Neural progenitor cell (in vitro differentiated cells): ENCODE measurements at regions not wholly inside any gene's neighbourhood (a gene's known extent, or its start where the extent isn't known, plus 50 kb on each side); places are given as distances from the start of the nearest gene placed in this dataset.

ENCODE experiments used
- CTCF ChIP-seq: fragments of 200-600 bp; sonication (generic); IDR thresholded peaks from 2 replicates; pipeline ENCODE4 v1.5.1; 2017; ENCODE audit warnings: antibody characterized with exemption, mild to moderate bottlenecking
- EZH2 ChIP-seq: fragments of 200-600 bp; sonication (generic); IDR thresholded peaks from 2 replicates; pipeline ENCODE4 v1.6.1; 2017; ENCODE audit warnings: antibody characterized with exemption, mild to moderate bottlenecking, moderate library complexity
- EZH2phosphoT487 ChIP-seq: fragments of 200-600 bp; sonication (generic); IDR thresholded peaks from 2 replicates; pipeline ENCODE4 v1.6.1; 2017; ENCODE audit warnings: antibody characterized with exemption

- TF ChIP-seq EZH2 (no peak), CTCF (no peak), EZH2phosphoT487 (no peak)
Measured at GRCh38 chr18:78421392-78421791, 558.2 kb upstream of the SALL3 start.
